ENCODE measurements at regions not wholly inside any gene's neighbourhood (a gene's known extent, or its start where the extent isn't known, plus 50 kb on each side); places are given as distances from the start of the nearest gene placed in this dataset.

DNA sequence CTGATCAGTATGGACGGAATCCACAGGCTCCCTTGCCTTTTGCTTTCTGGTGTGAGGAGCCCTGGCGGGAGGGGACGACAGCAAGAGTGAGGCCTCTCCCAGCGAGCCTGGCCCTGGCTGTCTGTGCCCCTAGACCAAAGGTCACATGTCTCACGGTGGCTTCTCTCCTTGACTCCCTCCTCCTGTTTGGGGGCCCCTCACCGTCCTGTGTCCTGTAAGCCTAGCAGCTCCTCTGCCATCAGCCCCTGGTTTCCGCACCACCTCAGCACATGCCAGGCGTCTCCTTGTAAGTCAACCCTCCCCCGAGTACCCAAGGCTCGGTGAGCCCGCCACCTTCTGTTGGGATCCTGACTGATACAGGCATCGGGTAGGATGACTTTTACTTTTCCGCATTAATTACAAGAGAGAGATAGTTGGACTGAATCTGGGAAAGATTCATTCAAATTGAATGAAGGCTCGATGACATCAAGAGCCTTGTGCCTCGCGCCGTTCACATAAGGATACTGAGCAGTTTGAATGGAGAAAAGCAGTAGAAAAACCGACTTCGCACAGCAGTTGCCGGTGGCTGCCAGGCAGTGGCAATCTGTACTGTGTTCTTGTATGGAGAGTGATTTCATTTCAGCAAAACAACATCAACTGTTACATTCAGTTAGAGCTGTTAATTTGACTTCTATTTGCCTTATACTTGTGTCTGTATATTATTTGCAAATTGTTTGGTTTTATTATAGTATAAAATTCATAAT is 119.8 kb downstream of the XRCC2 start:
- DNase-seq (ENCODE audit: extremely low spot score in 2 of 2), result no peak
- Histone ChIP-seq H3K4me1 (no peaks in the 10 kb centered on the region), H3K27ac (no peak overlapping the region), H3K4me3 (no peak overlapping the region), H3K27me3 (no peaks in the 10 kb centered on the region), H3K9me3 (no peaks in the 10 kb centered on the region), H3K36me3 (no peaks in the 10 kb centered on the region)
- intact Hi-C loops (cut with DNase I), result no loop called here
- TF ChIP-seq POLR2AphosphoS5 (IDR thresholded peaks at IDR 0.05; ENCODE audit: insufficient read depth in 1 of 2, low read depth in 1 of 2) (no peak), POLR2A (IDR thresholded peaks at IDR 0.05) (no peak)
- TF ChIP-seq, protein P1, sequence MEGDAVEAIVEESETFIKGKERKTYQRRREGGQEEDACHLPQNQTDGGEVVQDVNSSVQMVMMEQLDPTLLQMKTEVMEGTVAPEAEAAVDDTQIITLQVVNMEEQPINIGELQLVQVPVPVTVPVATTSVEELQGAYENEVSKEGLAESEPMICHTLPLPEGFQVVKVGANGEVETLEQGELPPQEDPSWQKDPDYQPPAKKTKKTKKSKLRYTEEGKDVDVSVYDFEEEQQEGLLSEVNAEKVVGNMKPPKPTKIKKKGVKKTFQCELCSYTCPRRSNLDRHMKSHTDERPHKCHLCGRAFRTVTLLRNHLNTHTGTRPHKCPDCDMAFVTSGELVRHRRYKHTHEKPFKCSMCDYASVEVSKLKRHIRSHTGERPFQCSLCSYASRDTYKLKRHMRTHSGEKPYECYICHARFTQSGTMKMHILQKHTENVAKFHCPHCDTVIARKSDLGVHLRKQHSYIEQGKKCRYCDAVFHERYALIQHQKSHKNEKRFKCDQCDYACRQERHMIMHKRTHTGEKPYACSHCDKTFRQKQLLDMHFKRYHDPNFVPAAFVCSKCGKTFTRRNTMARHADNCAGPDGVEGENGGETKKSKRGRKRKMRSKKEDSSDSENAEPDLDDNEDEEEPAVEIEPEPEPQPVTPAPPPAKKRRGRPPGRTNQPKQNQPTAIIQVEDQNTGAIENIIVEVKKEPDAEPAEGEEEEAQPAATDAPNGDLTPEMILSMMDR (IDR thresholded peaks at IDR 0.05), result no peak

GRCh38 chr7:152553671-152554317 is 118.0 kb upstream of the KMT2C start:
- Histone ChIP-seq H3K27ac (no peak overlapping the region), H3K4me3 (no peak overlapping the region), H3K9me3 (no peaks in the 10 kb centered on the region), H3K36me3 (no peaks in the 10 kb centered on the region), H3K27me3 (no peaks in the 10 kb centered on the region), H3K4me1 (no peaks in the 10 kb centered on the region)
- TF ChIP-seq POLR2AphosphoS5 (IDR thresholded peaks at IDR 0.05; ENCODE audit: insufficient read depth in 1 of 2, low read depth in 1 of 2), result no peak
- TF ChIP-seq POLR2A (IDR thresholded peaks at IDR 0.05), result no peak
- TF ChIP-seq, protein P1 (IDR thresholded peaks at IDR 0.05), result no peak
- intact Hi-C loops (cut with DNase I), result no loop called here
- no peak for DNase-seq (ENCODE audit: extremely low spot score in 2 of 2)

DNA sequence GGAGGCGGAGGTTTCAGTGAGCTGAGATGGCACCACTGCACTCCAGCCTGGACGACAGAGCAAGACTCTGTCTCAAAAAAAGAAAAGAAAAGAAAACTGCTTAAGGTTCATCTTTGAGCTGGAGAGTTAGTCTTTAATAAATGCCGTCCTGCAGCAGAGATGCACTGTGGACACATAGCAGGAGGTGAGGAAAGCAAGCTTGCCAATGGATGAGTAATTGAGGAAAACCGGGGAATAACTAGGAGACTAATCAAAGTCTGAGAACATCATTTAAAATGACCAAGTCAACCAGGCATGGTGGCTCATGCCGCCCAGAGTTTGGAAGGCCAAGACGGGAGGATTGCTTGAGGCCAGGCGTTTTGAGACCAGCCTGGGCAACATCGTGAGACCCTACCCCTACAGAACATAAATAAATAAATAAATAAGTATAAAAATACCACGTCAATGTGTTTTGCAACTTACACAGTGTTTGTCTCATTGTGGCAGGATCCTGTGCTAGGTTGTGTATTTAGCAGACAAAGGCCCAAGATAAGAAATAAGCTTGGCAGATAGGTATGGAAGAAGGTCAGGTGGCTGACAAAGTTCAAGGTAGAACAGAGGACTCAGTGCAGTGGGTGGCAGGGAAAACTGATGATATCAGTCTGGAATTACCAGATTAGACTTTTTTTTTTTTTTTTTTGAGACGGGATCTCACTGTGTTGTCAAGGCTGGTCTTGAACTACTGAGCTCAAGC is 115.7 kb upstream of the KMT2C start:
- intact Hi-C loops (cut with DNase I), result no loop called here
- no peak for DNase-seq (ENCODE audit: extremely low spot score in 2 of 2)
- H3K9me3 ChIP-seq, result no peaks in the 10 kb centered on the region
- H3K27ac ChIP-seq, result no peak overlapping the region
- H3K4me3 ChIP-seq, result no peak overlapping the region
- H3K27me3 ChIP-seq, result no peaks in the 10 kb centered on the region
- H3K36me3 ChIP-seq, result no peaks in the 10 kb centered on the region
- TF ChIP-seq, protein P1 (IDR thresholded peaks at IDR 0.05), result no peak
- TF ChIP-seq POLR2AphosphoS5 (IDR thresholded peaks at IDR 0.05; ENCODE audit: insufficient read depth in 1 of 2, low read depth in 1 of 2), result no peak
- no peak for TF ChIP-seq POLR2A (IDR thresholded peaks at IDR 0.05)
- no peaks in the 10 kb centered on the region for H3K4me1 ChIP-seq

GRCh38 chr7:152544971-152545619 is 109.3 kb upstream of the KMT2C start:
- Histone ChIP-seq H3K4me1 (no peaks in the 10 kb centered on the region), H3K36me3 (no peaks in the 10 kb centered on the region), H3K27ac (no peak overlapping the region), H3K4me3 (no peak overlapping the region), H3K27me3 (no peaks in the 10 kb centered on the region), H3K9me3 (no peaks in the 10 kb centered on the region)
- DNase-seq (ENCODE audit: extremely low spot score in 2 of 2), result no peak
- intact Hi-C loops (cut with DNase I), result no loop called here
- no peak for TF ChIP-seq POLR2A (IDR thresholded peaks at IDR 0.05)
- TF ChIP-seq, protein P1 (IDR thresholded peaks at IDR 0.05), result no peak
- TF ChIP-seq POLR2AphosphoS5 (IDR thresholded peaks at IDR 0.05; ENCODE audit: insufficient read depth in 1 of 2, low read depth in 1 of 2), result no peak
